ENCODE measurements at regions not wholly inside any gene's neighbourhood (a gene's known extent, or its start where the extent isn't known, plus 50 kb on each side); places are given as distances from the start of the nearest gene placed in this dataset.
"Not testable (repeated sequence)": the region's sequence is repeated elsewhere in the genome, so short reads cannot be mapped to it uniquely, and the experiment has no call there.

DNA sequence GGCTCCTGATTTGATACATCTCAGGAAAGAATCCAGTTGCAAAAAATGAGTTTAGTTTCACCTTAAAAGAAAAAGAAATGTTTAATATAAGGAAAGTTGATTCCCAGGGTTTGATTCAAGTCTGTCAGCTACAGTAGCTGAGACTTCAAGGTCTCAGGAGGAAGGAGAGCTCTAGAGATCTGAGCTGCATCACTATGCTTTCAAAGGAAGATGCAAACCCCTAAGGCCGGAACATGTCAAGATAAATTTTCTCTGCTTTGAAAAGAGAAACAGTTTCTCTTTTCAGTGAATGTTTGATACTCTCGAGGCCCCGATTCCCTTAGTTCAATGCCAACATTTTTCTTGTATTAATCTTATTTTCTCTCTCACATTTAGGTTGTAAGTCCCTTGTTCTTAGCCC is 128.6 kb downstream of the RGPD3 start:
- no peak for DNase-seq

DNA sequence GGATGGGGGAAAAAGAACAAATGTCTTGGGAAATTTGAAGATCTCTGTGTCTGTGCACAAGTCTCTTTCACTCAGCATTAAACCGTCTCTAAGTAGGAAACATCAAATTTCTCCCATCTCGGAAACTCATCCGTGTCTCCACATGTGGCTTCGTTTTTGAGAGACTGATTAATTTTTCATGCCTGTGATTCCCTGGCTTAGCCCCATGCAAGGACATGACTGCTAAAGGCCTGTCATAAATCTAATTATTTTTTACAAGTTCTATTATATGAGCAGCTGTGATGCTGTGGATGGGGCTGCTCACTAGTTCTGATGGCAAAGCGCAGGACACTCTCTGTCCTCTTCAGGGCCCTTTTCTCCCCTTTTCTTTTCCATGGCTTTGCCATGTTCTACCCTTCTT is 129.1 kb downstream of the RGPD3 start:
- no peak for DNase-seq

DNA sequence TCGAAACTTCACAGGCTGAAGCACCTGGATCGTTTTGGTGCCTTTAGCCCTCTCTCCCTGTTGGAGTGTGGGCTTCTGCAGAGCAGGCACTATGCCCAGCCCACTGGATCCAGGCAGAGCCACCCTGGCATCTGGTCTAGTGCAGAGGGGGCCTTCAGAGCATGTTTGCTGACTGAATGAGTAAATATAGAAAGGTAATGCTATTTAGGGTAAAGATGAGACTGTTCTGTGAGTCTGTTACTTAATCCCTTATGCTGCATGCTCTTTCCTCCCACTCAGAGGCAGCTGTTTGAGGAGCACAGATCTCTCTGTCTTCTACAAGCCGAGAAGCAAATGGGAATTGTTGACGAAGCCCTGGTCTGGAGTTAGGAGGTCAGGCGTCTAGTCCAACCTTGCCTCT is 130.2 kb downstream of the RGPD3 start:
- DNase-seq: no peak

DNA sequence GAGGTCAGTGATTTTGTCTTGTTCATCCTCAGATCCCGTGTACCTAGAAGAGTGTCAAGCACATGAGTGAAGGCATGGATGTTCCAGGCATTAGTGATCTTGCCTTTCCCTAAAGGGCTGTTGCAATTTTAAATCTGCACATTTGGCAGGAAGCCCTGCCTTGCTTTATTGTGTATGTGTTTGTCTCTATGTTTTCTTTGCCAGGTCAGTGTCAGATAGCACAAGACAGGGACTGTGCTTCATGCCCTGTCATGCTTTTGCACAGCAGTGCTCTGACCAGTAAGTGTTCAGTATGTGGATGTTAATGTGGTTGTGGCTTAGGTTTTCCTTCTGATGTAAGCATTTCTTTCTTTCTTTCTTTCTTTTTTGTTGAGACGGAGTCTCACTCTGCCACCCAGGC is 131.5 kb downstream of the RGPD3 start:
- DNase-seq: peak; percentile 59 to 60

DNA sequence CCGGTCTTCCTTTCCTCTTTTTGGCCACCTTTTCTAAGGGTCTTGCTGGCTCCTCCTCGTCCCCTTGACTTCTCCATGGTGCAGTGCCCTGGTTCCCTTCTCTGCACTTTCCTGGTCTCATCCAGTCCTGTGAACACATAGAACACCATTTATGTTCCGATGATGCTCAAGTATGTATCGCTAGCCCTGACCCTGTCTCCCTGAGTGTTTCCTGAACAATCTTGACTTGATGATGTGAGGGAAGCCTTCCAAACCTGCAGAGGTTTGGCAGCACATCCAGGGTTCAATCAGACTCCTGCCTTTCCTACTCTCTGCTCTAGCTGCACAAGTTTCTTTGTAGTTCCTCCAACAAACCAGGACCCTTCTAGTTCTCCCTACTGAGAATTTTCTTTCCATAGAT is 132.1 kb downstream of the RGPD3 start:
- DNase-seq: no peak

DNA sequence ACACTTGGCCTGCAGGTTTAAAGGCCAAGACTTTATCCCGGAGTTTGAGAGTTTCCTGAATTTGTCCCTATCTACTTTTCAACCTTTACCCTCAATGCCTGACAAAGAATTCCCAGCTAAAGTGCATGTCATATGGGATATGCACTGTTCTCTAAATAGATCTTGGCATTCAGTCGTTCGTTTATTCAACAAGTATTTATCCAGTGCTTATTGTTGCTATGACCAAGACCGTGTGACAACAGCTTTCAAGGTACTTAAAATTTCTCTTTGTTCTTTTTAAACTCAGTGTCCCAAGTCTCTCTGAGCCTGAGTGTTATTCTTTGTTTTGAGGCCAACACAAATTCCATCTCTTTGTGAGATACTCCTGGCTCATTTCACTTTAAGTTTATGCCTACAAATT is 133.4 kb downstream of the RGPD3 start:
- DNase-seq: no peak

DNA sequence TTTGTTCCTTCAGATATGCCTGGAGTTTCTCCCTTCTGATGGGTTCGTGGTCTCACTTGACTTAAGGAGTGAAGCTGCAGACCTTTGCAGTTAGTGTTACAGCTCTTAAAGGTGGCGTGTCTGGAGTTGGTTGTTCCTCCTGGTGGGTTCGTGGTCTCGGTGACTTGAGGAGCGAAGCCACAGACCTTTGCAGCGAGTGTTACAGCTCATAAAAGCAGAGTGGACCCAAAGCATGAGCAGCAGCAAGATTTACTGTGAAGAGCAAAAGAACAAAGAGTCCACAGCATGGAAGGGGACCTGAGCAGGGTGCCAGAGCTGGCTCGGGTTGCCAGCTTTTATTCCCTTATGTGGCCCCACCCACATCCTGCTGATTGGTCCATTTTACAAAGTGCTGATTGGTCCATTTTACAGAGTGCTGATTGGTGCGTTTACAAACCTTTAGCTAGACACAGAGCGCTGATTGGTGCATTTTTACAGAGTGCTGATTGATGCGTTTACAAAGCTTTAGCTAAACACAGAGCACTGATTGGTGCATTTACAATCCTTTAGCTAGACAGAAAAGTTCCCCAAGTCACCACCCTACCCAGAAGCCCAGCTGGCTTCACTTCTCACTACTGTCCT is 134.8 kb downstream of the RGPD3 start:
- DNase-seq: not testable (repeated sequence)

DNA sequence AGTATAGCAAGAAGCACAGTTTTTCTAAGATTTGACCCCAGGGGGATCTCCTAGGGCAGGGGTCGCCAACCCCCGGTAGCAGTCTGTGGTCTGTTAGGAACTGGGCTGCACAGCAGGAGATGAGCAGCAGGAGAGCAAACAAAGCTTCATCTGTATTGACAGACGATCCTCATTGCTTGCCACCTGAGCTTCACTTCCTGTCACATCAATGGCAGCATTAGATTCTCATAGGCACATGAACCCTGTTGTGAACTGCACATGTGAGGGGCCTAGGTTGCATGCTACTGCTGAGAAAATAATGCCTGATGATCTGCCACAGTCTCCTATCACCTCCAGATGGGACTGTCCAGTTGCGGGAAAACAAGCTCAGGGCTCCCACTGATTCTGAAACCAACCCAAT is 136.2 kb downstream of the RGPD3 start:
- no peak for DNase-seq

DNA sequence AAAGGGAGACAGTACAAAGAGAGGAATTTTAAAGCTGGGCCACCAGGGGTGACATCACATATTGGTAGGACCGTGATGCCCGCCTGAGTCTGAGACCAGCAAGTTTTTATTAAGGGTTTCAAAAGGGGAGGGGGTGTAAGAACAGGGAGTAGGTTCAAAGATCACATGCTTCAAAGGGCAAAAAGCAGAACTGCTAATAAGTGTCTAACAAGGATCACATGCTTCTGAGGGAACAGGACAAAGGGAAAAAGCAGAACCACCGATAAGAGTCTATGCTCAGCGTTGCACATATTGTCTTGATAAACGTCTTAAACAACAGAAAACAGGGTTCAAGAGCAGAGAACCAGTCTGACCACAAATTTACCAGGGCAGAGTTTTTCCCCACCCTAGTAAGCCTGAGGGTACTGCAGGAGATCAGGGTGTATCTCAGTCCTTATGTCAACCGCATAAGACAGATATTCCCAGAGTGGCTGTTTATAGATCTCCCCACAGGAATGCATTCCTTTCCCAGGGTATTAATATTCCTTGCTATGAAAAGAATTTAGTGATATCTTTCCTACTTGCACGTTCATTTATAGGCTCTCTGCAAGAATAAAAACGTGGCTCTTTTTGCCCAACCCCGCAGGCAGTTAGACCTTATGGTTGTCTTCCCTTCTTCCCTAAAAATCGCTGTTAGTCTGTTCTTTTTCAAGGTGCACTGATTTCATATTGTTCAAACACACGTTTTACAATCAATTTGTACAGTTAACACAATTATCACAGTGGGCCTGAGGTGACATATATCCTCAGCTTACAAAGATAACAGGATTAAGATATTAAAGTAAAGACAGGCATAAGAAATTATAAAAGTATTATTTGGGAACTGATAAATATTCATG is 136.5 kb upstream of the UXS1 start:
- not testable (repeated sequence) for DNase-seq

DNA sequence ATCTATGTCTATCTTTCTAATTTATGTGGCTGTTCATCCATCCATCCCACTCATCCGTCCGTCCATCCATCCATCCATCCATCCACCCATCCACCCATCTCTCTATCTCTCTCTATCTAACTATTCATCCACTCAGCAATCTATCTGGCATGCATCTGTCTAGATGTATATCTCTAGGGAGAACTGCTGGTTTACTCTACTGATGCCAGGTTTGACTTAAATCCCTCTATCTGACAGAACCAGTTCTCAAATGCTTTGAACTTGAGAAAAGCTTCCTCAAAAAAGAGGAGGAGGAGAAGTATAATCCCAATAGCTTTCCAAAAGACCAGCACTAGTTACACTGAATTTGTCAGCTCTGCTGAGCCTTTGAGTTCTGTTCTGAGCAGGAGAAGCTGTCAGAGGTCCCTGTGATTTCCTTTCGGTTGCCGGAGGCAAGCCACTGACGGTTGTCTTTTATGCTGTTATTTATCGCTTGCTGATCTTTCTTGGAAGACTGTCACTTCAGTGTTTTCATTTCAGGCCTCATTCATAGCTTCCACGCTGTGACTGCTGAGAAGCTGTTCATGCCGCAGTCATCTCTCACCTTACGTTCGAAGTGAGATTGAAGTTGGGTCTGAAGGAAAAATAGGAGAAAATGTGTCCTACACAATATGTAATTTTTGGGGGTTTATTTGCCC is 129.4 kb upstream of the UXS1 start:
- DNase-seq: no peak

DNA sequence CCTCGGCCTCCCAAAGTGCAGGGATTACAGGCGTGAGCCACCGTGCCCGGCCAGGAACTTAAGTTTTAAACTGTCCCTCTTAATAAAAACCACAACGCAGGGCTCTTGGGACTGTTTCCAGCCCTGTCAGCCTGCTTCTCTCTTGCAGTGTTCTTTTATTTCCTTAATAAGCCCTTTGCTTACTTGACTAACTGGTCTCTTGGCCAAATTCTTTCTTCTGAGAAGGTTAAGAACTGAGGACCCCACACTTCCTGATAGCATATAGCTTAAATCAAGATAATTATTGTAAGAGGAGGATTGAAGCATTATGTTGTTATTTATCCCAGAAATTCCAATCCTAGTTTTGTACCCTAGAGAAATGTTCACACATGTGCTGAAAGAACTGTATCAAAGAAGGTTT is 128.2 kb upstream of the UXS1 start:
- DNase-seq: peak; percentile 55 to 61

DNA sequence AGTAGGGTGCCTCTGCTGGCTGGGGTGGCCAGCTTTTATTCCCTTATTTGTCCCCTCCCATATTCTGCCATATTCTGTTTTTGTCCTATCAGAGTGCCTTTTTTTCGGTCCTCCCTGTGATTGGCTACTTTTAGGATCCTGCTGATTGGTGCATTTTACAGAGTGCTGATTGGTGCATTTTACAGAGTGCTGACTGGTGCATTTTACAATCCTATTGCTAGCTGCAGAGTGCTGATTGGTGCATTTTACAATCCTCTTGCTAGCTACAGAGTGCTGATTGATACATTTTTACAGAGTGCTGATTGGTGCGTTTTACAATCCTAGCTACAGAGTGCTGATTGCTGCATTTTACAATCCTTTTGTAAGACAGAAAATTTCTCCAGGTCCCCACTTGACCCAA is 126.3 kb upstream of the UXS1 start:
- DNase-seq: not testable (repeated sequence)

DNA sequence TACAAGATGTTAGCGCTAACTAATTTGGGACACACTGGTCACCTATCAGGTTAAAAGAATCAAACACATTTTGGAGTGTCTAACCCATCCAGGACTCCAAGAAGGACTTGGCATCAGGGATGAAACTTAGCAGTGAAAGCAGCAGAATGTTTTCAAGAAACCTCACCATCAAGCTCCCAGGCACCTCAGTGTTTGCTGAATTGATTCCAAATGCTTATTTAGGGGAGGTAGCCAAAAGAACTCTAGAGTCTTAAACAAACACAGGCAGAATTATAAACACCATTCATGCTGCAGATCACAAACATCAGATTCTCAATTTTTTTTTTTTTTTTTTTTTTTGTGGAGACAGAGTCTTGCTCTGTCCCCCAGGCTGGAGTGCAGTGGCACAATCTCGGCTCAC is 122.8 kb upstream of the UXS1 start:
- DNase-seq: peak; percentile 34 to 45

DNA sequence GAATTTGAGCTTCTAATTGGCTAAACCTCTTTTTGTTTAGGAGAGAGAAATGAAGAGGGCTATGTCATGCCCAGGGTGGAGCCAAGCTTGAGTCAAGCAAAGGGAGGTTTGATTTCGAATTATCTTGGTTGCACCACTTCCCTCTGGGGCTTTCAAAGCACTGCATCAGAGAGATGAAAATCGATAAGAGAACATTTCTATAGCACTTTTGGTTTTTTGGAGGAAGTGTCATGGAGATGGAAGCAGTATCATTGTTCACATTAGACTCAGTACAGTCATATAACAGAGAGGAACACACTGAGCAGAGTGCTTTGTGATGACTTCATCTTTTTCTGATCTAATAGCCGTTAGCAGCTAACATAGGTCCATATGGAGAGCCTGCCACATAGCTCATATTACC is 120.3 kb upstream of the UXS1 start:
- no peak for DNase-seq

DNA sequence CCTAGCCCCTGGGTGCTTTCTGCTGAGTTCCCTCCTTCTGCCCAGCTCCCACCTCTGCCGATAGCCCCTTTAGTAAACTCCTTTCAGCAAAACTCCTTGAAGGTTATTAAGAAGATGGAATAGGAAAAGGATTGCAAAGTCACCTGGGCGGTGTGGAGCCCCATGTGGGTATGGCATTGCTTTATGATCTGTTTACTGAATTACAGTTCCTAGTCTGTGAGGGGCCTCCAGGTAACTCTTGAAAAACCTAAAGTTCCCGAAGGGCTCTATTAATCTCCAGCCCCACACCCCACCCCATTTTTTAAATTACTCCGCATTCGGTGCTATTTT is 116.9 kb upstream of the UXS1 start:
- DNase-seq: no peak

DNA sequence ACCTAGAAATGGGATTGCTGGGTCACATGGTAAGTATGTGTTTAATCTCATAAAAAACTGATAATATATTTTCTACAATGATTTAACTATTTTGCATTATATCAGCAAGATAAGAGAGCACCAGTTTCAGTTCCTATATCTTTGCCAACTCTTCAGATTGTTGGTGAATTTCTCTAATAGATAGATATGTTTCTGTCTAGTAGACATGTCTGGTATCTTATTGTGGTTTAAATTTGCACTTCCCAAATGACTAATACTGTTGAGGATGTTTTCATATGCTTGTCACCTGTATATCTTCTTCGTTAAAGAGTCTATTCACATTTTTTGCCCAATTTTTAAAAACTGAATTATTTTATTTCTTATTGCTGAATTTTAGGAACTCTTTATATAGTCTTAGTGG is 113.8 kb upstream of the UXS1 start:
- DNase-seq: no peak

DNA sequence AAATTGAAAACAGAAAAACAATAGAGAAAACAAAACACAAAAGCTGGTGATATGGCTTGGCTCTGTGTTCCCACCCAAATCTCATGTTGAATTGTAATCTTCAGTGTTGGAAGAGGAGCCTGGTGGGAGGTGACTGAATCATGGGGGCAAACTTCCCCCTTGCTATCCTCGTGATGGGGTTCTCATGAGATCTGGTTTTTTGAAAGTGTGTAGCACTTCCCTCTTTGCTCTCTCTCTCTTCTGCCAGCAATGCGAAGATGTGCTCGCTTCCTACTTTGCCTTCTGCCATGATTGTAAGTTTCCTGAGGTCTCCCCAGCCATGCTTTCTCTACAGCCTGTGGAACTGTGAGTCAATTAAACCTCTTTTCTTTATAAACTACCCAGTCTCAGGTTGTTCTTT is 112.3 kb upstream of the UXS1 start:
- DNase-seq: no peak

DNA sequence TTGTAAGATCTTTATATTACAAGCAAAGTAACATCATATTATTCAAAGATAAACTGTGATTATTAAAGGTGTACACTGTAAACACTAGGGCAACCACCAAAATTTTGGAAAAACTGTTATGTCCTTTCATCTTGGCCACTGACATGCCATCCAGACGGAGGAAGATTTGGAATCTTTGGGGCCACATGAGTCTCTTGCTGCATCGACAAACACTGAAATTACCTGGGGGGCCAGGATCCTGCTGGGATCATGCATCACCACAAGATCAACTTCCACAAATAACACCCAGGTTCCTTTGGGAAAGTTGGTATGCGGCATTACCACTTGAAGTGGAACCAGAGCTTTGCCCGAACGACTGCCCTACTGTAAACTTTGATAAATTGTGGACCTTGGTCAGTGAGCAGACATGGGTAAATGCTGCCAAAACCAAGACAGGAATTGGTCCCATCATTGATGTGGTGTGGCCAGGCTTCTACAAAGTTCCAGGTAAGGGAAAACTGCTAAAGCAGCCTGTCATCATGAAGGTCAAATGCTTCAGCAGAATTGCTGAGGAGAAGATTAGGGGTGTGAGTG is 110.6 kb upstream of the UXS1 start:
- no peak for DNase-seq

DNA sequence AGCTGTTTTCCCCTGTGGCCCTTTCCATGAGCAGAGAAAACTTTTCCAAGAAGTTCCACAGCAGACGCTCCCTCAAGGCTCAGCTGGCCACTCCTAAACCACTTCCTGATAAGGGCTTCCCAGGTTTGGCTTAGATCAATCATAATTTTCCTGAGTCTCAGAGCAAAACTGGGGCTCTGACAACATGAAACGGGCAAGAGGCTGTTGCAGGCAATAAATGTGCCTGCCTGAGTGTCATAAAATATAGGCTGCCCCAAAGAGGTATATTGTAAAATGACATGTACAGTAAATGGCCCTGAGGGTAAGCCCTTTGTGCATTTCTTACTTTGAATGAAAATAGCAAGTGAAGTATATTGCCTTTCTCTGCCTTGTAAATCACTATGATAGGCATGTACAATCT is 105.6 kb upstream of the UXS1 start:
- no peak for DNase-seq

DNA sequence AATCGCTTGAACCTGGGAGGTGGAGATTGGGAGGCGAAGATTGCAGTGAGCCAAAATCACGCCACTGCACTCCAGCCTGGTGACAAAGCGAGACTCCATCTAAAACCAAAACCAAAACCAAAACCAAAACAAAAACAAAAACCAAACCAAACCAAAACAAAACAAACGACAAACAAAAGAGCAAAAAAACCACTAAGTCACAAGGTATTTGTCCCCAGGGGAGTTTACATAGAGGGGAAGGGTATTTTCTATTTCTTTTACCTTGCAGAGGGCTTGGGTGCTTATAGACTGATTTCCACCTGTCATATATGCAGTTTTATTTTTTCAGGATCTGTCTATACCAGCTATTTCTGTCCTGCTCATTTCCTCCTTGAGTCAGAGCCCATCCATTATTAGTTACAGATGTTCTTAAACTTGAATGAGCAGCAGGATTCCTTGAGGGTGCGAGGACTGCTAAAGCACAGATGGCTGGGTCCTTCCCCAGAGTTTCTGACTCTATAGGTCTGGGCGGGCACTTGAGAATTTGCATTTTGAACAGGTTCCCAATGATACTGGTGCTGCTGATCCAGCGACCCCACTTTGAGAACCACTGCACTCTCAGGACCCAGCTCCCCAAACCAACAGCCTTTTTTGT is 102.2 kb upstream of the UXS1 start:
- no peak for DNase-seq

DNA sequence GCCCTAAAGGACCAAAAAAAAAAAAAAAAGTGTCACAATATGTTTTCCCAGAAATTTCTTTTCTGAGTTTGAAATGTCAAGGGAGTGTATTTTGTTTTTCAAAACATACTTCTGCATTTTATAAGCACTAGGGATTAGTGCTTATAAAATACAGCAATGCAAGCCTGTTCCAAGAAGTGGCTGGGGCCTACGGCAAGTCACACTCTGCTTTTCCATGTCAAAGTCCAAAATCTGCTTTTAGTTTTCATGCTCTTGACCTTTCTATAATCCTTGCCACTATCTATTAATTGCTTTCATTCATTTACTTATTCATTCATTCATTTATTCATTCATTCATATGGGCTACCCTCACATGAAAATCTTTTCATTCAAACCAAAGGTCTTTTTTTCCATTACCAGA is 100.1 kb upstream of the UXS1 start:
- no peak for DNase-seq

DNA sequence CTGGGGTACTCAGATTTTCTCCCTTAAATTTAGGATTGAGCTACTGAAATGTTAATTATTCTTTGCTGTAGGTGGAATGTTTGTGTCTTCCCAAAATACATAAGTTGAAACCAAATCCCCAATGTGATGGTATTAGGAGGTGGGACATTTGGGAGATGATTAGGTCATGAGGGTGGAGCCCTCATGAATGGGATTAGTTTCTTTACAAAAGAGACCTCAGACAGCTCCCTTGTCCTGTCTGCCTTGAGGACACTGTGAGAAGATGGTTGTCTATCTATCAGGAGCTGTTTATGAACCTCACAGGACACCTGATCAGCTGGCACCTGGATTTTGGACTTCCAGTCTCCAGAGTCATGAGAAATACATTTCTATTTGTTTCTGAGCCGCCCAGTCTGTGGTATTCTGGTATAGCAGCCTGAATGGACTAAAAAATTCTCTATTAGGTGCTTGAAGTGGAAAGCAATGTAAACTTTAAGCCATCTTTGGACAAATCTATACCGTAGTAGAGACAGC is 99.2 kb upstream of the UXS1 start:
- DNase-seq: no peak
